Subcutaneous abdominal adipose tissue (tissue), 5 donors: ENCODE measurements at regions not wholly inside any gene's neighbourhood (a gene's known extent, or its start where the extent isn't known, plus 50 kb on each side); places are given as distances from the start of the nearest gene placed in this dataset.

Source experiments
- H3K27ac ChIP-seq: one replicate; pipeline ENCODE4 v1.7.0; 2013; ENCODE audit warnings: low read depth, mild to moderate bottlenecking, inconsistent platforms, low read length, moderate library complexity
- H3K27me3 ChIP-seq, 5 donors: one replicate each; pipeline ENCODE4 v1.7.0; 2013; ENCODE audit warnings: low read length in 5 of 5, inconsistent platforms in 1 of 5; ENCODE audit not compliant: control insufficient read depth in 5 of 5, insufficient read depth in 4 of 5
- H3K36me3 ChIP-seq, 5 donors: one replicate each; pipeline ENCODE4 v1.7.0; 2013; ENCODE audit warnings: low read length in 5 of 5; ENCODE audit not compliant: control insufficient read depth in 5 of 5, insufficient read depth in 5 of 5
- H3K4me1 ChIP-seq, 5 donors: one replicate each; pipeline ENCODE4 v1.7.0; 2013; ENCODE audit warnings: low read length in 5 of 5, mild to moderate bottlenecking in 3 of 5, moderate library complexity in 1 of 5; ENCODE audit not compliant: control insufficient read depth in 5 of 5, insufficient read depth in 5 of 5
- H3K4me3 ChIP-seq, 5 donors: one replicate each; pipeline ENCODE4 v1.7.0; 2013; ENCODE audit warnings: low read length in 5 of 5, low read depth in 1 of 5
- H3K9ac ChIP-seq, 5 donors: one replicate each; pipeline ENCODE4 v1.7.0; 2013; ENCODE audit warnings: low read length in 5 of 5, mild to moderate bottlenecking in 4 of 5, moderate library complexity in 3 of 5
- H3K9me3 ChIP-seq, 5 donors: one replicate each; pipeline ENCODE4 v1.7.0; 2013; ENCODE audit warnings: low read length in 5 of 5; ENCODE audit not compliant: control insufficient read depth in 5 of 5
- donor health status: healthy.
- donor health status: healthy.
- donor health status: healthy.
- donor health status: healthy.
- donor health status: healthy.

DNA sequence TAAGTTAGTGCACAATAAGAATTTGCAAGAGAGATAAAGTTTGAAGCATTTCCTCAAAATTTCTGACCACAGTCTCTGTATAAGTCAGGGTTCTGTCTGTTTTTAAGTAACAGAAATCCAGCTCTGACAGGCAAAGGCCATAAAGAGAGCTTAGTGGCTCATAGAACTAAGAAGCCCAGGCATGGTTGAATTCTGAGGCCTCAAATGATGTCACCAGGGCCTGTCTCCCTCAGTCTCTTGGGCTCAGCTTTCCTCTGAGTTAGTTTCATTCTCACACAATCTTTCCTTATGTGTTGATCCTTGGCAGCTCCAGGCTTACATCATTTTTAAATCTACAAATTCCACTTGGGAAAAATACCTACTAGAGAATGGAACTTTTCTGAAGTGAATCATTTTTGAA, 173.4 kb upstream of the ATP2B1 start:
- Histone ChIP-seq H3K9me3 (no peaks in the 10 kb centered on the region), H3K4me3 (no peak overlapping the region), H3K36me3 (no peaks in the 10 kb centered on the region), H3K9ac (no peak overlapping the region), H3K27ac (no peak overlapping the region), H3K4me1 (no peaks in the 10 kb centered on the region), H3K27me3 (no peaks in the 10 kb centered on the region)

DNA sequence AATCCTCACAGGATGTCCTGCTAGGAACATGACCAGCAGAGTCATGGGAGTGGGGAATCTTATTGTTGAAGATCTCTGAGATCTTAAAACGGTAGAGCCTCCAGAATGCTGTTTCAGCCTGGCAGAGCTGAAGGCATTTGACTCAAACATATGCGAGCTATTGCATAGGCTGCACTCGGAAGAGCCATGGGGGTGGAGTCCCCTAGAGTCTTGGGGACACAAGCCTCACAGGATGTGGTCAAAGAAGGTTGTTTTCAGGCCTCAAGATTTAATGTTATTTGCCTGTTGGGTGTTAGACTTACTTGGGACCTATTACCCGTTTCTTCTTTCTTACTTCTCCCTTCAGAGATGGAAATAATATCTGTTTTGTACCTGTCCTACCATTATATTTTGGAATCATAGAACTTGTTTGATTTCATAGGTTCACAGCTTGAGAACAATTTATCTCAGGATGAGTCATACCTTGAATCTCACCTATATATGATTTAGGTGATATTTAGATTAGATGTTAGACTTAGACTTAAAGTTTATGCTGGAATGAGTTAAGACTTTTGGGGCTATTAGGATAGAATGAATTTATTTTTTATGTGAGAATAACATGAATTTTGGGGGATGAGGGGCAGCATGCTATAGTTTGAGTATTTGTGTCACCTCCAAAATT, 172.2 kb upstream of the ATP2B1 start:
- Histone ChIP-seq H3K4me3 (no peak overlapping the region), H3K9me3 (no peaks in the 10 kb centered on the region), H3K27me3 (no peaks in the 10 kb centered on the region), H3K9ac (no peak overlapping the region), H3K36me3 (no peaks in the 10 kb centered on the region), H3K27ac (no peak overlapping the region), H3K4me1 (no peaks in the 10 kb centered on the region)

GRCh38 chr12:89879766-89880165, 171.1 kb upstream of the ATP2B1 start:
- Histone ChIP-seq H3K9ac (no peak overlapping the region), H3K36me3 (no peaks in the 10 kb centered on the region), H3K9me3 (no peaks in the 10 kb centered on the region), H3K4me3 (no peak overlapping the region), H3K4me1 (no peaks in the 10 kb centered on the region), H3K27me3 (no peaks in the 10 kb centered on the region), H3K27ac (no peak overlapping the region)

GRCh38 chr12:89878950-89879349, 170.3 kb upstream of the ATP2B1 start:
- Histone ChIP-seq H3K4me1 (peaks cover 0 to 2% (median 0%) of the 10 kb centered on the region in 5 donors), H3K27me3 (no peaks in the 10 kb centered on the region), H3K4me3 (no peak overlapping the region), H3K36me3 (no peaks in the 10 kb centered on the region), H3K27ac (no peak overlapping the region), H3K9me3 (no peaks in the 10 kb centered on the region), H3K9ac (no peak overlapping the region)

DNA sequence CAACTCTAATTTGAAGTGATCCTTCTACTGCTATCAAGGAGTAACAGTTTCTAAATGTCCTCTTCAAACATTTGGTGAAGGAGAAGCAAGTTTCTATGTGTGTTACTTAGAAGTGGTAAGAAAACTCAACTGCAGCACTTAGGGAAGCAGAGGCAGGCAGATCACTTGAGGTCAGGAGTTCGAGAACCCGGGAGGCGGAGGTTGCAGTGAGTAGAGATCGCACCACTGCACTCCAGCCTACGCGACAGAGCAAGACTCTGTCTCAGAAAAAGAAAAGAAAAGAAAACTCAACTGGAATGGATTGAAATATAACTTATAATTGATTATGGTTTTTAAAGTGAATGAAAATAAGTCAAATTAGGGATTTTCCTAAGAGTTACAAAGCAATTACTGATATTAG, 169.7 kb upstream of the ATP2B1 start:
- H3K9me3 ChIP-seq, result no peaks in the 10 kb centered on the region
- no peak overlapping the region for H3K9ac ChIP-seq
- no peaks in the 10 kb centered on the region for H3K36me3 ChIP-seq
- H3K27ac ChIP-seq, result no peak overlapping the region
- H3K27me3 ChIP-seq, result no peaks in the 10 kb centered on the region
- peaks cover 0 to 5% (median 0%) of the 10 kb centered on the region in 5 donors for H3K4me1 ChIP-seq
- H3K4me3 ChIP-seq, result no peak overlapping the region

DNA sequence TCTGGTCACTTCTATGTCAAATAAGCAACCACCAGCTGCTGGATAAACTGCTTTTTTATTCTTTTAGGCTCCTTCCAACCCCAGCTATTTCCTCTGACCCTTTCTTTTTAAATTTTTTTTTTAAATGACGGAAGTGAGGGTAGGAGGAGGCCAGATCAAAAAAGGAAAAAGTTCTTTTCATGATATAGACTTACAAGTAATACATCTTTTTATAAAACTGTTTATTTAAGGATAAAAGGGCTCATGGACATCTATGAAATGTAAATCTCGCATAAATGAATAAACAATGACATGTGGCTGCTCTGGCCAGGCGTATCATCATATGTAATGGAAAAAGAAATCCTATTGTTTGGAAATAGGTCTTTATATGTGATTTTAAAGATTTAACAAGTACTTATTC, 169.0 kb upstream of the ATP2B1 start:
- Histone ChIP-seq H3K27ac (no peak overlapping the region), H3K9me3 (no peaks in the 10 kb centered on the region), H3K4me1 (peaks cover 0 to 5% (median 0%) of the 10 kb centered on the region in 5 donors), H3K4me3 (no peak overlapping the region), H3K9ac (no peak overlapping the region), H3K36me3 (no peaks in the 10 kb centered on the region), H3K27me3 (no peaks in the 10 kb centered on the region)

DNA sequence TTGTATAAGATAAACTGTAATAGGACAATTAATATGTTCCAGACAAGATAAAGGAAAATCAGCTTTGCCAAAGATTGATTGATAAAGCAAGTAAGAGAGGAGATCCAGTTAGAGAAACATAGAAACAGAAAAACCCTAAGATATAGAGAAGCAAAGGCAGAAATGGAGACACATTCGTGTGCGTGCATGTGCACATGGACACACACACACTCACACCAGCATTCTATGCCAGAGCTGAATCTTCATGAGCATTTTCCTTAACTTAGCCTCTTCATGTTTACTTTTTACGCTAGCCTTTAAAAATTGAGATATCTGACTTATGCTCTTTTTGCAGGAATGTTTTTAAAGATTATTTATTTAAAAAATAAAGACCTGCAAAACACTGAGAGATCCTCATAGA, 168.5 kb upstream of the ATP2B1 start:
- no peaks in the 10 kb centered on the region for H3K9me3 ChIP-seq

GRCh38 chr12:89875809-89876208, 167.2 kb upstream of the ATP2B1 start:
- Histone ChIP-seq H3K36me3 (no peaks in the 10 kb centered on the region), H3K4me3 (no peak overlapping the region), H3K27me3 (no peaks in the 10 kb centered on the region), H3K9me3 (peaks cover 0 to 5% (median 0%) of the 10 kb centered on the region in 5 donors), H3K4me1 (peaks cover 0 to 5% (median 0%) of the 10 kb centered on the region in 5 donors), H3K9ac (no peak overlapping the region), H3K27ac (no peak overlapping the region)

More for the DNA sequence above, 168.5 kb upstream of the ATP2B1 start:
- no peaks in the 10 kb centered on the region for H3K36me3 ChIP-seq
- no peaks in the 10 kb centered on the region for H3K27me3 ChIP-seq
- no peak overlapping the region for H3K9ac ChIP-seq
- no peak overlapping the region for H3K27ac ChIP-seq
- H3K4me3 ChIP-seq, result no peak overlapping the region
- peaks cover 0 to 5% (median 0%) of the 10 kb centered on the region in 5 donors for H3K4me1 ChIP-seq

DNA sequence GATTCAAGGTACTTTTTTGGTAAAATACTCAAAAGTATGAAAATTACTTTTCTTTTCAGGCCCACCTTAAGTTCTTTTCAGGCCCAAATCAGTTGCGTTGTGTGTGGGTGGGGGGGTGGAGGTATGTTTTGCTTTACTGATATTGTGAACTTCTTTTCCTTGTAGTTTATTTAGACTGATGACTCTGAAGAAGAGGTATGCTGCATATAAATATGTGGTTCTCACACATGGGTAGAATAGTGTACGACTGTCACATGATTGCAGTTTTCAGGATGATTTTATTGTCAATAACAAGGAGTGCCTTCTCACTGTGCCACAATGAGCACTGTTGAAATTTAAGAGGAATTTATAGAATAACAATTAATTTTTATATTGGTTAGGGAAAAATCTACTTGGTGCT, 166.6 kb upstream of the ATP2B1 start:
- no peak overlapping the region for H3K9ac ChIP-seq
- peaks cover 0 to 5% (median 2%) of the 10 kb centered on the region in 5 donors for H3K9me3 ChIP-seq
- H3K4me1 ChIP-seq, result peaks cover 0 to 5% (median 0%) of the 10 kb centered on the region in 5 donors
- H3K27me3 ChIP-seq, result no peaks in the 10 kb centered on the region
- H3K27ac ChIP-seq, result no peak overlapping the region
- no peak overlapping the region for H3K4me3 ChIP-seq
- H3K36me3 ChIP-seq, result no peaks in the 10 kb centered on the region

DNA sequence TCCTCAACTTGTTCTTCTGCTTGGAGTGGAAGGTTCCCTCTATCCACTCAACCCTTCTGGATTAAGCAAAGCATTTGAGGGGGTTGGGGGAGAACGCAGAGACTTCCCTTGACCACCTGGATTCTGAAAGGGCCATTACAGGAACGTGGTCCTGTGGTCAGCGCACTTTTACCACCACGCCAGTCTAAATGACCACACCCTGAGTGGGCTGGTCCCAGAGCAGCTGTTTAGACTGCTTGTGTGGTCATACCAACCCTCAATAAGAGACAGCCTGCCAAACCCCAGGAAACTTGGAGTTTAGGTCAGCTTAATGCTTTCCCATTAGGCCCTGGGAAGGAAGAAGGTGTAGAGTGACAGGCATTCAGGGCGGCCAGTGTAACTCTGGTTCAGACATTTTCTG, 165.5 kb upstream of the ATP2B1 start:
- Histone ChIP-seq H3K9ac (no peak overlapping the region), H3K4me1 (peaks cover 0 to 5% (median 0%) of the 10 kb centered on the region in 5 donors), H3K36me3 (no peaks in the 10 kb centered on the region), H3K27me3 (no peaks in the 10 kb centered on the region), H3K27ac (no peak overlapping the region), H3K9me3 (peaks cover 0 to 5% (median 2%) of the 10 kb centered on the region in 5 donors), H3K4me3 (no peak overlapping the region)
